Right lobe of liver (tissue), 4 donors: ENCODE measurements at regions not wholly inside any gene's neighbourhood (a gene's known extent, or its start where the extent isn't known, plus 50 kb on each side); places are given as distances from the start of the nearest gene placed in this dataset.

Experiments used
- POLR2A ChIP-seq: fragments of 450-650 bp; IDR thresholded peaks from one replicate; pipeline ENCODE4 v1.6.1; 2017; ENCODE audit warnings: antibody characterized with exemption, mild to moderate bottlenecking
- TF ChIP-seq, protein P1 (sequence below), 4 donors: fragments of 200-600 bp in 3 of 4; fragments of 450-650 bp in 1 of 4; IDR thresholded peaks; one replicate each; pipeline versions ENCODE4 v1.5.1 to v1.8.0; 2016 to 2022; ENCODE audit warnings: antibody characterized with exemption in 4 of 4, mild to moderate bottlenecking in 2 of 4
- donor health status: DM: no; HTN: no; CAD: no.
- donor health status: DM: no; HTN: no; CAD: no.
- donor health status: DM: no; HTN: yes; CAD: no.

DNA sequence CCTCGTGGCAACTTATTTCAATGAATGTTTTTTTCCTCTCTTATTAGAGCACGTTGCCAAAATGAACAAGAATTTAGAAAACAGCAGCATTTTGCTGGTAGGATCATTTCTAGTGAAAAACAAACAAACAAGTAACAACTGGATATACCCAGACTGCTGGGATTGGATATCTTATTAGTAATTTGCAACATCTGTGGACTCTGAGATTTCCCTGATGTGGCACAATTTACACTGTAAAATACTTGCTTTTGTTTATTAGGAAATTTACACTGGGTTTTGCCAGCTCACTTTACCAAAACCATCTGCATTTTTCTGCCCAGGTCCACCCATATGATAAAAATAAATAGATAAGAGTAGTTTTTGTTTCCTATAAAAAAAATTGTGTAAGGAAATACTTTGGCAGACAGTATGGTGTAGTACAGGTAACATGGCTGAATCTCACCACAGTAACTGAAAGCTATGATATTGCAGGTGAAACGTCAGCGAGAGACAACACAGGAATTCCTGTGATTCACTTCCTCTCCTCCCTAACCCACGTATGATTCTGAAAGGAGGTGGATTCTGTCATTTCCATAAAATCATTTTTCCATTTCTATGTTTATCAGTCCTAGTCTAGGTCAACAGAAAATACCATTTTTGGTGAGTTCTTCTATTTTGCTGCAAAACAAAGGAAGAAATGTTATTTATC lies 176.2 kb upstream of the NOVA1 start:
- TF ChIP-seq, protein P1, sequence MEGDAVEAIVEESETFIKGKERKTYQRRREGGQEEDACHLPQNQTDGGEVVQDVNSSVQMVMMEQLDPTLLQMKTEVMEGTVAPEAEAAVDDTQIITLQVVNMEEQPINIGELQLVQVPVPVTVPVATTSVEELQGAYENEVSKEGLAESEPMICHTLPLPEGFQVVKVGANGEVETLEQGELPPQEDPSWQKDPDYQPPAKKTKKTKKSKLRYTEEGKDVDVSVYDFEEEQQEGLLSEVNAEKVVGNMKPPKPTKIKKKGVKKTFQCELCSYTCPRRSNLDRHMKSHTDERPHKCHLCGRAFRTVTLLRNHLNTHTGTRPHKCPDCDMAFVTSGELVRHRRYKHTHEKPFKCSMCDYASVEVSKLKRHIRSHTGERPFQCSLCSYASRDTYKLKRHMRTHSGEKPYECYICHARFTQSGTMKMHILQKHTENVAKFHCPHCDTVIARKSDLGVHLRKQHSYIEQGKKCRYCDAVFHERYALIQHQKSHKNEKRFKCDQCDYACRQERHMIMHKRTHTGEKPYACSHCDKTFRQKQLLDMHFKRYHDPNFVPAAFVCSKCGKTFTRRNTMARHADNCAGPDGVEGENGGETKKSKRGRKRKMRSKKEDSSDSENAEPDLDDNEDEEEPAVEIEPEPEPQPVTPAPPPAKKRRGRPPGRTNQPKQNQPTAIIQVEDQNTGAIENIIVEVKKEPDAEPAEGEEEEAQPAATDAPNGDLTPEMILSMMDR (IDR thresholded peaks at IDR 0.05) = no peak
- TF ChIP-seq POLR2A = no peak
